HG02763 (cell line): ENCODE measurements at regions not wholly inside any gene's neighbourhood (a gene's known extent, or its start where the extent isn't known, plus 50 kb on each side); places are given as distances from the start of the nearest gene placed in this dataset.
"Not testable (repeated sequence)": the region's sequence is repeated elsewhere in the genome, so short reads cannot be mapped to it uniquely, and the experiment has no call there.

Experiments
- ATAC-seq: cut with Tn5 transposase; IDR thresholded peaks from one replicate; pipeline ENCODE4 v1.9.1; 2021; ENCODE audit warnings: mild to moderate bottlenecking, moderate library complexity; ENCODE audit not compliant: unreplicated experiment

DNA sequence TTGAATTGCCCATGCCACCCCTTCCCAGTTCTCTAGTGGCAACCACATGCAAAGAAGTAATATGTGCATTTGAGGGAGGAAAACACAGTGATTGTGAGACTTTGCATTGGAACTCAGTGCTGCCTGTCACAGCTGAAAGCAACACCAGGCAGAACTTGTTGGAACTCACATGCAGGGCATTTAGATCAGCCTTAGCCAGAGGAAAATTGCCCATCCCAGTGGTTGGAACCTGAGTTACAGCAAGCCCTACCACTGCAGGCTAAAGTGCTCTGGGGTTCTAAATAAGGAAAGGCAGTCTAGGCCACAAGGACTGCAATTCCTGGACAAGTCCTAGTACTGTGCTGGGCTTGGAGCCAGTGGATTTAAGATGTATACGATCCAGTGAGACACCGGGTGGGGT lies 245.3 kb upstream of the UFL1 start:
- ATAC-seq: no peak

DNA sequence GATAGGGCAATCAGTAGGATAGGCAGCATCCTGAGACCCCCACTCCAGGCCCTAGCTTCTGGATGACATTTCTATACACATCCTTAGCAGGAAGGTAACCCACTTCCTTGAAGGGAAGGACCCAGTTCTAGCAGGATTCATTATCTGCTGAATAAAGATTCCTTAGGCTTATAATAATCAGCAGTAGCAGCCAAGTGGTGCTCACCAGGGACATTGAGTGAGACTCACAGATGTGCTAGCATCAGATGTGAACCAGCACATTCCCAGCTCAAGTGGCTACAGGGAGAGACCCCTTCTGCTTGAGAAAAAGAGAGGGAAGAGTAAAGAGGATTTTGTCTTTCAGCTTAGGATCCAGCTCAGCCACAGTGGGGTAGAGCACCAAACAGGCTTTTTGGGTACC lies 244.8 kb upstream of the UFL1 start:
- ATAC-seq: no peak

DNA sequence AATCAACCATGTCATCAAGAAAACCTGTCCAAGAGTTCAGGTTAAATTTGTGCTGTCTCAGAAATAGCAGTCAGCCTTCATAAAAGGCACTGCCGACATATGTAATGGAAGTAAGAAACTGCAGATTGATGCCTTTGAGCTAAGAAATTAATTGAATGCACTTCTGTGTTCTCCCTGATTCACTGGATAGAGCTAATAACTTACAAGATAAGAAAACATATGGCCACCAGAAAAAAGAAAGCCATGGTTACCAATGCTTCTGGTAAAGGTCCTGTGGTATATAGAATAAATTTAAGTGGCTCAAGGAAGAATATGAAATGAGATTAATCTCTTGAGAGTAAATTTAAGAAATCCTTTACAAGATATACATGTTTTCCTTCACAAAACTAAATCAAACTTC lies 242.5 kb upstream of the UFL1 start:
- ATAC-seq: no peak

DNA sequence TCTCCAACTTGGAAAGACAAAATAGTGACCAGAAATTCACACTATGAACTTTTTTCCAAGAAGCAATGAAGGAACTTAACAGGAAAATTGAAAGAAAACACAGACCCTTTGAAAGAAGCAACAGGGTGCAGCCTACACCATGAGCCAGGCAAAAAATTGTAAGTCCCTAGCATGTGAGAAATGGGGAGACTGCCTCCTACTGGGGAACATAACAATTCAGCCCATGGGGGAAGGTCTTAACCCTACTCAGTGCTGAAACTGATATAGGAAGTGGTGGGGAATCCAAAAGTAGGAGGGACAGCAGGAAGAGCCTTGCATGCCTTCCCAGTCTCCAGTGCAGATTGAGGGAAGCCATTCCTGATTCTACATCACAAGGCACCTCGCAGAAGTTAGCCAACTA lies 235.1 kb upstream of the UFL1 start:
- no peak for ATAC-seq

DNA sequence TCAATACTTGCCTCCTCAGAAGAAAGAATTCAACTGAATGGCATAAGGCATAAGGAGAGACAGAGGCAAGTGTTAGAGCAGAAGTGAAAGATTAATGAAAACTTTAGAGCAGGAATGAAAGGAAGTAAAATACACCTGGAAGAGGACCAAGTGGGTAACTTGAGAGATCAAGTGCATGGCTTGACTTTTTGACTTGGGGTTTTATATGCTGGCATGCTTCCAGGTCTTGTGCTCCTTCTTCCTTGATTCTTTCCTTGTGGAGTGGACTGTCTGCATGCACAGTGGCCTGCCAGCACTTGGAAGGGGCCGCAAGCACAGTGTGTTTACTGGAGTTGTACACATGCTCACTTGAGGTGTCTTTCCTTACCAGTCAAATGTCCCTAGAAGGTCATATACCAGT lies 222.1 kb upstream of the UFL1 start:
- no peak for ATAC-seq

DNA sequence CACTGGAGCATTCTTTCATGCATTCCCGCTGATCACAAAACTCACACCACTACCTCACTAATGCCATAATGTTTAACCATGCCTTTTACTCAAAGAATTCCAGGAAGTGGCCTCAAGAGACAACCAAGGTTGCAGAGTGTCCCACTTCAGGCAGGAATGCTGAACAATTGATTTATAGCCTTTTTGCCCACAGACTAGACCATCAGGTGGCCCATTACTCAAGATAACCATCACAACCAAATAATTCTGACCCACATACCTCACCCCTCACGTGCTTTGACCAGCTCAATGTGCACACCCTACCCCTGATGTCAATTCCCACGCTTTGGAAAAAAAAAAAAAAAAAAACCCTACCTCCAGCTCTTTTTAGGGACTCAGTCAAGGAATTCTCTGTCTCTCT lies 220.6 kb upstream of the UFL1 start:
- no peak for ATAC-seq

DNA sequence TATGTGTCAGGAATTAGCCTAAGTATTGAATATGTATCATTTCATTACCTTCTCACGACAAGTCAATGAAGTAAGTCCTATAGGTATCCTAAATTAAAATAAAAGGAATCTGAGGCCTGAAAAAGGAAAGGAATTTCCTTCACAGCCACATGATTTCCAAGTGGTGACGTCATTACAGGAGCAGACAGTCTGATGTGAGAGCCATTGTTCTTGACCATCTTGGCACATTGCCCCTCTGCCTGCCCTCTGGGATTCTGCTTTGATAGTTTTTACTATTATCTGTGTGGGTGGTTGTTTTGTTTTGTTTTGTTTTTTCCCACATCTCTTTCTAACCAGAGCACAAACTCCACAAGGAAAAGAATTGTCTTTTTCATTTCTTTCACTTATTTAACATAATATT lies 219.8 kb upstream of the UFL1 start:
- ATAC-seq: no peak

DNA sequence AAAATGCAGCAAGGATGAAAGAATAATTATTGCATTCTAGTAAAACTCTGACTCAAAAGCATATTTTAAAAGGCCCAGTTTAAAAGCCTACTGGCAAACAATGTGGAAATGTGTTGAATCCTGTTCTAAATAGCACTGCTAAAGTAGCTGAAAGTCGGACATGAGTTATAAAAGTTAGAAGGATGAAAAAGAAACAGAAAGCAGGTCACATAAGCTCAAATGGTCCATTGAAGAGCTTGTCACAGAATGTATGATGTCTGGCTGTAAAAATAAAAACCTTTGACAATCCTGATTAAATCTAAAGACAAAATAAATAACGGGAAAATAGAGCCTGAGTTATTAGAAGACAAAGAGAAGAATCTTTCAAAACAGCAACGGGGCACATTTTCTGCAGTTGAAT lies 218.6 kb upstream of the UFL1 start:
- no peak for ATAC-seq

DNA sequence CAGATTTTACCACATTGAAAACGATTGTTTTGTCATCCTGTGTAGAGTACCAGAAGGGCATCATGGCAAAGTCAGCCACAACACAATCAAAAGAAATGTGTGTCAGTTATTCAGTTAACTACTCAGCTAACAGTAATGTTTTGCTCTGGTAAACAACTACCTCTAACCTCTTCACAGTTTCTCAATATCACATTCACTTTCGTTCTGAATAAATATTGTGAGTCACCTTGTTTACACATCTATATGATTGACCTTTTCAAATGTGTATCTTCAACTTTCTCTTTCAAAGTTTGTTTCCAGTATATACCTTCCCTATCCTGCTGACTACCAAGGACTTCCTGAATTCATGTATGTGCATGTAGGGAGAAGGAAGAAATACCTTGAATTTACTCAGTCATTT lies 216.6 kb upstream of the UFL1 start:
- ATAC-seq: peak; percentile 92

DNA sequence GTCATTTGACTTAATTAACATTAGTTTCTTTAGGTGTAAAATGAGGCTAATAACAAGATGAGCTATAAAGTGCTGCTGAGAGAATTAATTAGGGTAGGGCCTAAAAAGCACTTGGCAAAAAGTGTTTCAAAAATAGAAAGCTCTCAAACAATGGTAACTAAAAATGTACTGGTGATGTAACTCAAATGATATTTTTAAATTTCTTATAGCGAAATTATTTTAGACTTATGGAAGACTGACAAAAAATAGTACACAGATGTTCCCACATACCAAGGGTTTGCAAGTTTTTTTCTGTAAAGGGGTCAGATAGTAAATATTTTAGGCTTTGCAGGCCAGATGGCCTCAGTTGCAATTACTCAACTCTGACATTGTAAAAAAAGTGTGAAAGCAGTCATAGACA lies 190.7 kb upstream of the UFL1 start:
- ATAC-seq: no peak

DNA sequence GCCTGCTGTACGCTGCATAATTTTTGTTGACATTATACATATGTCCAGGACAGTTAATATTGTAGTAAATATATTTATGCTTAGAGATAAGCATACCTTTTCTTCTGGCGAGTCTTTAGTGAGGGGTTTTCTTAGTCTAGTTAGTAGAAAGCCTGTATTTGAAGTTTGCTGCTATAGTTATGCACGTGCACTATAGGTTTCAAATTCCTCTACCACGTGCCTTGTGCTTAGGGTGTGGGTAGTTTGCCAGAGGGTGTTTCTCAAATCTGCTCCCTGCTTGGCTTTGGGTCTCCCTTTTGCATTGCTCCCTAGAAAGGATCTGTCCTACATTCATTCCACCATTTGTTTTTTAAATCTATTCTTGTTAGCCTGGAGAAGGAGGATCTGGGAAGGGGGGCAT lies 181.4 kb upstream of the UFL1 start:
- no peak for ATAC-seq

DNA sequence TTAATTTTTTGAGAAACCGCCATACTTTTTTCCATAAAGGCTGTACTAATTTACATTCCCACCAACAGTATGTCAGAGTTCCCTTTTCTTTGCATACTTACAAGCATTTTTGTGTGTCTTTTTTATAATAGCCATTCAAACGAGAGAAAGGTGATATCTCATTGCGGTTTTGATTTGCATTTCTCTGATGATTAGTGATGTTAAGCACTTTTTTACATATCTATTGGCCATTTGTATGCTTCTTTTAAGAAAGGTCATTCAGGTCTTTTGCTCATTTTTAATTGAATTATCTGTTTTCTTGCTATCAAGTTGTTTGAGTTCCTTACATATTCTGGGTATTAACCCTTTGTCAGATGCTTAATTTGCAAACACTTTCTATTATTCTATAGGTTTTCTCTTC lies 176.1 kb upstream of the UFL1 start:
- ATAC-seq: no peak

DNA sequence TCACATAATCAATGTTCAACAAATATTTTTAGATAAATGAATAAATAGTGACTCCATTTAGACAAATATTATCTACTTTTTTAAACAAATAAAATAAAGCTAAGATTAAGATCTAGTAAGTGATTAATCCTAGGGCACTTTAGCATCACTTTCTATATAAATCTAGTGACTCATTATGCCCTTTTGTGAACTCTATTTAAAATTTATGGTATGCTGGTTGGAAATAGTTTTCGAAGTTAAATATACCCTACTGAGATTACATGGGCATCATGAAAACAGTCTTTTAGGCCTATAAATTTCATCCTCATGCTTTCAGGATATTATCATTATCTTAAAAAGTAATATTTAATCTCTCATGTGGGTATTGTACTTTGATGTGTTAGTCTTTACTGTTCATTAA lies 140.4 kb upstream of the UFL1 start:
- ATAC-seq: no peak

DNA sequence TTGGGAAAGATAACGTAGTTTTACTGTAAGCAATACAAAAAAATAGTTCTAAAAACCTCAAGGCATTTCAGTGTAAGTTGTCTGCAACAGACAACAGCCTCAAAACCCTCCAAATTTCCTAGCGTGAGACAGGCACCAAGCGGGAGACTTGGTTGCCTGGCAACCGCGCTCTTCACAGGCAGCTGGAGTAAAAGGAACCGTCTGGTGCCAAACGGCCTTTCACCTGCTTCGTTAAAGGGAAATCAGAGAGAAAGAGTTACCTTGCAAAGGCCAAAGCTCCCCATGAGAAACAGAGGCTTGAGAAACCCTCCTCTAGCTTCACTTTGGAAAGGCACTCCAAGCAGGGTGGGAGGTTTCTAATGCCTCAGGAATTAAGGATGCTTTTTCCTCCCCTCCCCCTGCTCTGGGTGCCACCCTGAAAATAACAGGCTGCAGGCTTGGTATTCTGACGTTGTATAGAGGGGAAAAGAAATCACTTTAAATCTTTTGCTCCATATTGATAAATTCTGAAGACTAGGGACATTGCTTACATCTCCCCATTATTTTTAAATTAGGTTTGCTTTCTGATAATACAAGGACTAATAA lies 129.7 kb upstream of the UFL1 start:
- ATAC-seq: no peak

DNA sequence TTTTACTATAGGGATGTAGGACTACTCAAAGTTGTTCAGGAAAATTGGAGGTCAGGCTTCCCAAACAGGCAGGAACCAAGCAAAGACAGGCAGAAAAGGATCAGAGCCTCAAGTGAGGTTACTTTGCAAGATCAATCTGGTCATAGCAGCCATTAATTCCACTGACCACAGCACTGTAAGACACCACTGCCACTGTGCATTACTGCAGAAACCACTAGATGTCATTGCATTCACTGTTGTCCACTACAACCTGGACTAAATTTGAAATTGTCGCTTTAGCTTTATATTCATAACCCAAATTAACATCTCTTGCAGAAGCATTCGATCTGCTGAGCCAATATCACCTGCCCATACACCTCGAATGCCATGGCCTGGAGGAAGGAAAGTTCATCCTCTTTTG lies 126.9 kb upstream of the UFL1 start:
- ATAC-seq: no peak

DNA sequence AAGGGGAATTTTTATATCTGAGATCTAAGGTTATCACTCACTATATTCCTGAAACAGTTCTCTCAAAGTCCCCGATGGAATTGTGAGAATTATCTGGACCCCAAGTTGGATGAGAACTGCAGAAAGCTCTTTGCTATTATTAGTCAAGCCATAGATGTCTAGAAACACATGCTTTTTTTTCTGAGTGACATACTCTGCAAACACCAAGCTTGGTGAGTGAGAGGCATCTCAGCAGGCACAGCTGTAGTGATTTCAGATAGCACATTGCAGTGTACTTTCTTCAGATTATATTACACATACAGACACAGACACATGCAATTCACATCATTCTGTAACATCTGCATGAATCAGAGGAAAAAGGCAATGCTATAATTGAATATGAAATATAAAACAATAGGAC lies 111.1 kb upstream of the UFL1 start:
- ATAC-seq: no peak

DNA sequence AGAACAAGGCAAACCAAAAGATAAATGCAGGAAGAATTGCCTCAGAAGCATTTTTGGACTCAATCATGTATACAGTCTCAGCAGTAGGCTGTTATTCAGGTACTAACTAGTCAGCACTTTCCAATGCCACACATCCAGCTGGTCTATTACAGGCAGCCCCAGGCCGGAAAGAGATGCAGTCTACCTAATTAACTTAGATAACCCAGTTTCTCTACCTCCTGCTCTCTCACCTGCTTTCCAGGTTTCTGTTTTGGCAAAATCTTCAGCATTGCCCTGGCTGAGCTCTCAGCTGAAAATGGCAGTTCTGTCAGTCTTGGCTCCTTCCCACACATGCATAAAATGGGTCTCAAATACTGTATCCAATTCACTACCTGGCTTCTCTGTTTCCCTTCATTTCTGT lies 101.3 kb upstream of the UFL1 start:
- no peak for ATAC-seq

DNA sequence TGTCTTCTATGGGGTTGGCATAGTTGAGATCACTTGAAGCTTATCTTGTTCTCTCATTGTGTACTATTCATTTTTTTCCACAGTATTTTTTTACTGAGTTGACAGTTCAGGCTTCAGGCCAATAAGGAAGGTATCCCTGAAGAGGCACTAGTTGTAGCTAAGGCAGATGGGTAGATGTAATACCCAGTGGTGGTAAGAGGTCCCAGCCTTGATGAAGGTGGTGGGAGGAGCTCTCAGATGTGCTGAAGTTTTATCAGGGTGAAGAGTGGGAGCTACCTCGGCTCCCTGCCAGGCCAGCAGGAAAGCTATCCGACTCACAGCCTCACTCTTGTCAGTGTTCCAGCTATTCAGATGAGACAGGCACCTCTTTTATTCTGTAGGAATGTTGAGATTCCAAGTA lies 87.7 kb upstream of the UFL1 start:
- no peak for ATAC-seq

DNA sequence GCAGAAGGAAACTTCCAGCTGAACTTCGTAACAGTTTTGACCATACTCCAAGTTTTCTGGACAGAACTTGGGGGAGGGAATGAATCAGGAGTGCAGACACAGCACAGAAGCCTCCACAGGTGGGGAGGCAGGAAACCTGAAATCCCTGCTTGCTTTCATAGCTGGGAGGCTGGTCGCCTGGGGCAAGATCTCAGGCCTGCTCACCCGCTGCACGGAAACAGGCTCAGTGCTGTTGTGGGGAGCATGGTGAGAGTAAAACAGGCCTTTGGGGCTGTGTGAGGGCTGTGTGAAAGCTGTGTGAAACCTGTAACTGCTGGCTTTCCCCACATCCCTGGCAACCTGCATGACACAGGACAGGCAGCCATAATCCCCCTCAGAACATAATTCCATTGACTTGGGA lies 85.2 kb upstream of the UFL1 start:
- no peak for ATAC-seq

DNA sequence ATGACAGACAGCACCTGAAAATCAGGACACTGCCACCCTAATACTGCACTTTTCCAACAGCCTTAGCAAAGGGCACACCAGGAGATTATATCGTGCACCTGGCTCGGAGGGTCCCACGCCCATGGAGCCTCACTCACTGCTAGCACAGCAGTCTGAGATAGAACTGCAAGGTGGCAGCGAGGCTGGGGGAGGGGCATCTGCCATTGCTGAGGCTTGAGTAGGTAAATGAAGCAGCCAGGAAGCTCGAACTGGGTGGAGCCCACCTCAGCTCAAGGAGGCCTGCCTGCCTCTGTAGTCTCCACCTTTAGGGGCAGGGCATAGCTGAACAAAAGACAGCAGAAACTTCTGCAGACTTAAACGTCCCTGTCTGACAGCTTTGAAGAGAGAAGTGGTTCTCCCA lies 84.4 kb upstream of the UFL1 start:
- not testable (repeated sequence) for ATAC-seq

DNA sequence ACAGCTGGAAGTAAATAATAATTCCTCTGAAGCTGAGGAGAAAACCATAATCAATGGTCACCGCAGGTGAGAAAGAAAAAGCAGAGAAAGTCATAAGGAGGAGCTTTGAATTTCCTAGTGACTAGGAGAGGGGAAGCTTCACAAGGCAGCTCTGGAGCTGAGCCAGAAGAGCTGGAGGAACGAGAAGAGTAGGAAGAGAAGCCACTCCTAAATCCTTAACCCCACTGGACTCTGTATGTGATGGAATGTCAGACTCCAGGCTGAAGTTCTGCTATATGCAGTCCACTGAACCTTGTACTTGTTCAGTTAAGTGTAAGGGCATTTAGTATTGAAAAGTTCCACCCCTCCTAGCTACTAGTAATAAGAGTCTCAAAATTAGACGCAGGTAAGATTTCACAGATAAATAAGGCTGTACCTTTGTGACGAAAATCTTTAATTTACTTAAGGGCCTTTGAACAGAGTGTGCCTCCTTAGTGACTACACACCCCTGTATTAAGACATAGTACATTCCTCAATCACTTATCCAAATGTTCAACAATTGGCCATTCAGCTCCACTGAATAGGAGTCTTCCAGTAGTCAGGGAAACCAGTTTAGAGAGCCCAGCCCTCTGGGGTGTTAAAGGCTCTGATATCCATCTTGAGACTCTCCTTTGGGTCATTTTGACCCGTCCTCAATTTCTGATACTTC lies 71.4 kb upstream of the UFL1 start:
- no peak for ATAC-seq

DNA sequence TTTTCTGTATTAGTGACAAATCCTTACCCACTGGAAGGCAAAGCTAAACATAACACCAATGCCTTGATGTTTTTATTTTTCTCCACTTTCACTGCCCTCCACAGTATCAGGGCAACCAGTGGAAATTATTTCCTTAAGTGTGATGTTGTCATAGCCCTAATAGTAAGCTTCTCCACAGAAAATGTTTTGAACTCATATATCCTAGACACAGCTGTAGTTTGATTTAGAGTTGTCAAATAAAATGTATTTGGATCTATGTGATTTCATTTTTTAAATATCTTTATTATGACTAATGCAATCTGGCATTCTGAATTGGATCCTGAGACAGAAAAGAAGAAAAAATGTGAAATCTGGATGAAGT lies 70.9 kb upstream of the UFL1 start:
- ATAC-seq: no peak

DNA sequence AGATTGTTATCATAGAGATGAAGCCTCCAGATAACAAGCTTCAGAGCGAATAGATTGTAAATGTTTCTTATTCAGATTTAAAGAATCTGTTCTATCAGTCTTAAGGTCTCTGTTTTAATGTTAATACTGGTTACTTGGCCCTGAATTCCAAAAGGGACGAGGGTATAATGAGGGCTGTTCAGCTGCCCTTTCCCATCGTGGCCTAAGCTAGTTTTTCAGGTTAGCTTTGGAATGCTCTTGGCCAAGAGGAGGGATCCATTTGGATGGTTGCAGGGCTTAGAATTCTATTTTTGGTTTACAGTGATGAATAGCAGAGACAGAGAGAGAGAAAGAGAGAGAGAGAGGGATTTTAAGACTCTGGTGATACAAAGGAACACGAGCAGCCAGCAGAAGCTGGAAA lies 62.8 kb upstream of the UFL1 start:
- ATAC-seq: no peak
